ENCODE measurements at regions not wholly inside any gene's neighbourhood (a gene's known extent, or its start where the extent isn't known, plus 50 kb on each side); places are given as distances from the start of the nearest gene placed in this dataset.

DNA sequence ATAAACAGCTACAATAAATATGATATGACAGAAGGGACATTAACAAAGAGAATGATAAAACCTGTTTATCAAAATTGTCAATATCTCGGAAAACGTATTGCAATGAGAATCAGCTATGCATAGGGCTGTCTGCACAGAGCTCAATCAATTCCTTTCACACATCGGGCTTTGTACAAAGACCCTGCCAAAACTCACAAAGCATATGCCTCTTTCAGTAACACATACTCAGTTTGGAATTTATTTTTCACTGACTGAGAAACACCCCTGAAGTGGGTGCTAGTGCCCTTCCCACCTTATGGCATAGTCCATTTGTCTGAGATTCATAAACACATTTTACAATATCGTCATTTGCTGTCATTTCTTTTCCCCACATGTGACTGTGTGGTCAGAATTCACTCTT, 815.8 kb upstream of the FAM98A start:
- no peak for DNase-seq
- intact Hi-C loops (cut with DNase I): no loop called here

GRCh38 chr2:34408100-34408499, 809.0 kb upstream of the FAM98A start:
- intact Hi-C loops (cut with DNase I): no loop called here
- no peak for DNase-seq

- intact Hi-C loops (cut with DNase I): no loop called here
- DNase-seq: no peak
Measured at GRCh38 chr2:34403512-34403911, 804.4 kb upstream of the FAM98A start.

- intact Hi-C loops (cut with DNase I): no loop called here
- no peak for DNase-seq
Measured at GRCh38 chr2:34402376-34402775, 803.3 kb upstream of the FAM98A start.

DNA sequence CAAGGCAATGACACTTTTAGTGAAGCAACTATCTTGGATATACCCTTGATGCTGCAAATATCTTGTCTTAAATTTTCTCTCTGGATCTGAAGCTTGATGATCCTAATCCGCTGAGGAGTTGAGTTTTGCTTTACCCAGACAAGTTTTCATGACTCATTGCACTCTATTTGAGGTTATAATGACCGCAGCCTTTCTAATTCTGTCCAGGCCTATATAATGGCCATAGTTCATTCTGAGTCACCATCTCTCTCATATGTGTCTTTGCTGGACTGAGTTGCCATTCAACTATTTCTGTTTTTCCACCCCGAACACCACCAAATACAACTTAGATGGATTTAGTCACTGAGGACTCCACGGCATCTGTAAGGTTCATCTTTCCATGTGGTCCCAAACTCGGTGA, 802.1 kb upstream of the FAM98A start:
- intact Hi-C loops (cut with DNase I): no loop called here
- DNase-seq: no peak

DNA sequence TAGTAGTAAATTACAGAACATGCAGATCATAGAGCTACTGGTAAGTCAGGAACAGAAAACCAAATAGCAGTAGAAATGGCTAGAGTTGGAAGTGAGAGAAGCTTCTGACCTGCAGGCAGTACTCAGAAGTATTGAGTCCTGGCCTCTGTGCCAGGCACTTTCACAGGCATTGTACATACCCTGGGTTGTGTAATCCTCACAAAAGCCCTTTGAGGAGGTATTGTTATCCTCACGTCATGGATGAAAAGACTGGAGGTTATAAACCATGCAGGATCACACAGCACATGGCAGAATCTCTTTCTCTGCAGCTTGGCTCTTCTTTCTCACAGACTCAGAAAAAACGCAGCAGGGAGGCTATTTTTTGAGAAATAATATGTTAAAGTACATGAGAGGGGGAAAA, 789.3 kb upstream of the FAM98A start:
- intact Hi-C loops (cut with DNase I): no loop called here
- DNase-seq: no peak

DNA sequence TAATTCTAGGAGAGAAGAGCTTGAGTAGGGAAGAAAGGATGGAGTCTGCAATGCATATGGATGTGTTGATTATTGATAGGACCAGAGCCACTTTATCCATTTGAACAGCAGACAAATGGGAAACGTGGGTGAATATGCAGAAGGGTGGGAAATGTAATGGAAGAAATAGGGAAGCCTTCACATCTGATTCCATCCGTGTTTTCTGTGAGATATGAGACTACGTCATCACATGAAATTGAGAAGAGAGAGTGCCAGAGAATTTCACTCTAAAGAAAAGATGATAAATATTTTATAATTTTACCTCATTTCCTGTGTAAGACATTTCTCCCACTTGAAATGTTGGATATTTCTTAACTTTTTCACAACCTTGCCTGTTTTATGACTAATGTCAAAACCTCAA, 788.4 kb upstream of the FAM98A start:
- no peak for DNase-seq
- intact Hi-C loops (cut with DNase I): no loop called here

DNA sequence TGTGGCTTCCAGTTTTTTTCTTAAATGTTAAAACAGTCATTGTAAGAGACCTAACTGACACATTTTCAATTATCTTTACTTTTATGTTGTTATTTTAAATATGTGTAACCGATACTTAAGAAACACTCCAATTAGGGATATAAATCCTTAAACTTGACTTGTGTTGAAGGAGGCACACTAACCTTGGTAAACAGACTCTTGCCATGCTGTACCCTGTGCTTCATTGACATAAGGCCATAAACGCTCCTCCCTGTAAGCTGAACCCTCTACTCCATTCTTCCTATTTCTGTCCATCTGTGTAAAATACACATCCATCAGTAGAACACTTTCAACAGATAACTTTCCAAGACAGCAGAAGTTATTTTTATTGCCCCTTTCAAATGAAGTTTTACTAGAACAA, 780.5 kb upstream of the FAM98A start:
- no peak for DNase-seq
- intact Hi-C loops (cut with DNase I): no loop called here

DNA sequence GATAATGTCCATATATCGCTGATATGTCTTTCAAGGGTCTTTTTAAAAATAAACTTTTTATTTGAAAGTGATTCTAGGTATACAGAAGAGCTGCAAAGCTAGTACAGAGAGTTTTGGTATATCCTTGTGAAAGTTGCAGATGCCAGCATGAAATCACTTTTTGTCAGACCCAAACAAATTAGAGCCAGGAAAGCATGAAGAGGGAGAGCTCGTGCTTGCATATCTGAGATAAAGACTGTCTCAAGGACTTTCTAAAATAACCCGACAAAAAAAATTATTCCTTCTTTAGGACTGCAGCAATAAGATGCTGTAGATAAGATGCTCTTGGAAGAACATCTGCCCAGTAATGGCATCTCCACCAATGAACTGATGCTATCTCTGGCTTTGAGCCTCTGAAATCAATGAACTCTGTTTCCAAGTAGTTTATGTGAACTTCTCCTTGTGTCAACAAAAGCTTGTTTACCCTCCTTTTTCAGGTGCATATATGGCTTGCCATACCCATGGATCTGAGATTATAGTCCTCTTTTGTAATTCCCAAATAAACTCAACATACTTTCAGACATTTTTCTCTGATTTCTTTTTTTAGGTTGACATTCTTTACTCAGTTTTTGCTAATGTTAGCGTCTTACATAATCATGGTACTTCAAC, 774.6 kb upstream of the FAM98A start:
- DNase-seq: no peak
- intact Hi-C loops (cut with DNase I): no loop called here

- intact Hi-C loops (cut with DNase I): no loop called here
- DNase-seq: no peak
Measured at GRCh38 chr2:34372967-34373366, 773.9 kb upstream of the FAM98A start.

DNA sequence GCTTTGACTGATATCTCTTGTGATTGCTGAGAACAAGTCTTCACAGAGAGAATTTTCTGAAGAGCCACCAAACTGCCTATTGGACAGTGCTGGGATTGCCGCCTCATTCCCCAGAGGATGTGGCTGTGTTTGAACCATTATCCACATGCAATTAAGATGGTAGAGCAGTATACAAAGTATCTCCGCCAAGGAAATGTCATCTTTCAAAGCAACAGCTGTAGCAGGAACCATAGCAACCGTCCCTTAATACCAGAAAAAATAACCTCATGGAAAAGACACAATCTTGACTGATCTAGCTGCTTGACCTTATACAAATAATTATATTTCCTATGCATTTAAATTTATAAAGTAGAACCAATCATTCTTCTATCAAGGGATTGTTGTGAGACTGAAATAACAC, 772.6 kb upstream of the FAM98A start:
- DNase-seq: no peak
- intact Hi-C loops (cut with DNase I): no loop called here

DNA sequence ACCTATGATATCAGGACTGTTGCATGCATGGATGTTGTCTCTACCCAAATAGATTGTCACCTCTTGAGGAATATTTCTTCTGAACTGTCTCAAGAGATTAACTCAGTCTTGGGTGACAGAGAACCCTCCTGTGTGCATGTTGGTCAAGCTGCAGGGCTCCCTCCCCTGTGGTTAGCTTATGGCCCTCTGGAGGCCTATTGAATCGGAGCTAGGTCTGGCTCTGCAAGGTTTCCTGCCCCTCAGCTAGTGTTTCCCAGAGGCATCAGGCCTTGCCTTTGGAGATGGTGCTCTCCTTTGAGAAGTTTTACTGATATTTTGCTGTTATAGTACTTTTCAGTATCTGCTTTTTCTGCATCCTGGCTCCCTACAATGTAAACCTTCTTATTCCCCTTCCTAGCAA, 769.2 kb upstream of the FAM98A start:
- DNase-seq: no peak
- intact Hi-C loops (cut with DNase I): no loop called here

DNA sequence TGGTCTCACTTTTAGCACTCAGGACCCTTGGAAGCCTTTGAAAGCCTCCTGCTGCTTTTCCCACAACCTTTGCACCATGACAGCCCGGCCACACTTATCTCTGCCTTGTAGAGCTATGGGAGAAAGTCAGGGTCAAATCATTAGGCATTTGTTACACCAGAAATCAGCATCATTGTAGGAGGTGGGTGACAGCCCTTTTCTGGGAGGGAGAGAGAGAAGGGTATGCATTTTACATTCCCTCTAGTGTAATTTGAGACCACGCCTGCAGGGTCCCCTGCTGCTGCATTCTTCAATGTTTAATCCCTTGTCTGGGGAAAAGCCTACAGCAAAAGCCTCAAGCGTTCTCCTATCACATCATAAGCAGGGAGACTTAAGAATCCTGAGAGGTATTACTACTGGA, 766.8 kb upstream of the FAM98A start:
- DNase-seq: no peak
- intact Hi-C loops (cut with DNase I): no loop called here

DNA sequence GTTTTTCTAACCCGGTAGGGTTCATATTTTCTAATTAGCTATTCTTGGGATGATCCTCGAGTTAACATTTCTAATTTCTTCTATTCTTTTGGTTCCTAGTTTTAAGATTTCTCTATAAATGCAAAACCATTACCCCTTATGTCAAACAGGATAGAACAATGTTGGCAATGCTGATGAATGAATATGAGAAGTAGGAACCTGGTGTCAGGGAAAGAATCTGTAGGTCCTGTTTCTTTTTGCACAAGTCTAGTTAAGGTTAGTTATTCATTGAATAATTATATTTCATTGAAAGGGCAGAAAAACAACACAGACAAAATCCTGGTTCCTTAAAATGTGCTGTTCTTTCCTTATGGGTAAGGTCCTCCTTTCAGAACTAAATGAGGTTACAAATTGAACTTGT, 766.4 kb upstream of the FAM98A start:
- no peak for DNase-seq
- intact Hi-C loops (cut with DNase I): no loop called here

DNA sequence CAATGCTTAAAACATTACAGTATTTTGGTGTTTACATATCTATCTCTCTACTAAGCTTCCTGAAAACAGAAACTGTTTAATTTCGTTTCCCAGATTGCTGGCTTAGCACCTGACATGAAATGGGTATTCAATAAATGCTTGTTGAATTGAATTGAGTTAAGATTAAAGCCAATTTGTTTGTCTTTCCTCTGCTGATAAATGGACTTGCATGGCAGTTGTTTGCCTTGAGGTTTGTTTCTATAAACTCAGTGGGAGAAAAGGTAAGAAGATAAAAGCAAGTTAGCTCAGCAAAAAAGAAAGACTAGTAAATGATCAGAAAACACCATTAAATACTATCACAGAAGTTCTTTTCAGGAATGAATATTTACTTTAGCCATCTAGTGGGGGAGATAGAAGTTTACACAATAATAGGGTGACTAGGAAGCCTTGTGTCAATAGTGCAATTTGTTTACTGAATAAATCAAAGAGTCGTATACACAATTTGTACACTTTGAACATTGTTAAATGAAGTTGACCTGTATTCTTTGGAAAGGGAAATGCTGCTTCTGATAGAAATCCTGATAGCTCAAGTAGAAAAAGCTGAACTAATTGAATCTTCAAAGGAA, 754.5 kb upstream of the FAM98A start:
- intact Hi-C loops (cut with DNase I): no loop called here
- DNase-seq: no peak

DNA sequence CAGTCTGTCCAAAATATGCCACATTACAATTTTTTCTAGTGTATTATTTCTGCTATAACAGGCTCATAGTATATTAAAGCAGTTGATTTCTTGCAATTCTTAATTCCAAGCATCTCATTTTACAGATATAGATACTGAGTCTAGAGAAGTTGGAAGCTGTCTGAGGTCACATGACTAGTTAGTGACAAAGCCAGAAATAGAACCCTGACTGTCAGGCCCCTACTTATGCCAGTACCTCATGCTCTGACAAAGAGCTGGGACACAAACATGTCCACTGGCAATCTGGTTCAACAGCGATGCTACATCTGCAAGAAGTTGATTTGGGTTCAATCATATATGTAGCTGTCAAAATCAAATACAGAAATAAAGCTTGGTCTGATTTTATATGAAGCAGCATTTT, 750.4 kb upstream of the FAM98A start:
- intact Hi-C loops (cut with DNase I): no loop called here
- DNase-seq: no peak

GRCh38 chr2:34345030-34345429, 745.9 kb upstream of the FAM98A start:
- DNase-seq: no peak
- intact Hi-C loops (cut with DNase I): no loop called here

GRCh38 chr2:34340307-34340706, 741.2 kb upstream of the FAM98A start:
- DNase-seq: no peak
- intact Hi-C loops (cut with DNase I): no loop called here

DNA sequence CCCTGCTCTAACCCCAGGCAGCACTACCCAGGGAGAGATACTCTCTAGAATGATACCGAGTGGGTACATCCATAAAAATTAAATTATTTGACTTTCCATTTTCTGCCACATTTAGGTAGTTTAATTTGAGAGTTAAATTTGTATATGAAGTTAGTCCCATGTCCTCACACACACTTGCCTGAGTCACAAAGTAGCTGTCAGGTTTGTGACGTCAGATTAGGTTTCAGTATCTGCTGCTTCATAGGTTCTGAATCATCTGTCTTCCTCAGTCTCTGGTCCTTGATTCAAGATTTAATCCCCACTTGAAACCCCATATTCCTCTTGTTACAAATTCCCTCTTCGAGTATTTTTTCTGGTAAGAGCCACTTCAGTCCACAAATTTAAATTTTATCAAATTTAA, 738.6 kb upstream of the FAM98A start:
- no peak for DNase-seq
- intact Hi-C loops (cut with DNase I): no loop called here

DNA sequence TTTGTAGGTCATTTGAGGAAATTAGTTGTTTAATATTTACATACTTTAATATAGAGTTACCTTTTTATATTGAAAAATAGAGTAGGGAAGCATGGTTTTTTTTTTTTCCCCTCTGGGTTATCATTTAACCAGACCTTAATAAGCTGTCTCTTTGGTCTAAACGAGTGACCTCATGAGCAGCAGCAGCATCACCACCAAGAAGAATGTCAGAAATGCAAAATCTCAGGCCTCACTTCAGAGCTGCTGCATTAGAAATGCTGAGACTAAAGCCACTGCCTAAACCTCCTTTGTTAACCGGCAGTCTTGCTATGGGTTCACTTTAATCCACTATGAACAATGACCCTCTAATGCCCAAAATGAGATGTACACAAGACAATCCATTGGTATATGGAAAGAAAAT, 733.7 kb upstream of the FAM98A start:
- no peak for DNase-seq
- intact Hi-C loops (cut with DNase I): no loop called here

GRCh38 chr2:34320056-34320455, 721.0 kb upstream of the FAM98A start:
- intact Hi-C loops (cut with DNase I): no loop called here
- DNase-seq: no peak

- DNase-seq: no peak
Measured at GRCh38 chr2:34317797-34318196, 718.7 kb upstream of the FAM98A start.

GRCh38 chr2:34316788-34317187, 717.7 kb upstream of the FAM98A start:
- intact Hi-C loops (cut with DNase I): no loop called here

More at GRCh38 chr2:34317797-34318196, 718.7 kb upstream of the FAM98A start:
- intact Hi-C loops (cut with DNase I): no loop called here

More at GRCh38 chr2:34316788-34317187, 717.7 kb upstream of the FAM98A start:
- DNase-seq: no peak
